EL (cell line): ENCODE measurements at regions not wholly inside any gene's neighbourhood (a gene's known extent, or its start where the extent isn't known, plus 50 kb on each side); places are given as distances from the start of the nearest gene placed in this dataset.
A peak's percentile ranks its signal among the peaks of the same experiment; 100 is the strongest.

ENCODE experiments used
- DNase-seq: peaks from one replicate; pipeline ENCODE4 v3.0.0-alpha.2; 2016

DNA sequence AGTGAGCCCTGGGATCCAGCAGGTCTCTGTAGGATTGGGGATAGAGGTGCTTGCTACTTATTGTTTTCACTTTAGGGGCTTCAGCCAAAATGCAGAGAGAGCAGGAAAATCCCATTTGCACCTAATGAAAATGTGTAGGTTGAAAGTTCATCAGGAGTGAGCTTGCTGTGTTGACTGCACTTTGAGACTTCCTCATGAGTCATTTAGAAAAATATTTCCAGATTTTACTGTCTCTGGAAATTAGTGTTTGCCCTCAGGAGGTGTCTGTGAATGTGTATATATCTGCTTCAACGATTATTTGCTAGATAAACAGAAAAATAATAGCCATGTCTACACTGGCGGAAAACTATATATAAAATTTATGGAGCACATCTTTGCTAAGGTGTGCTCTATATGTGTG lies 159.3 kb downstream of the CAND1 start:
- DNase-seq: peak; percentile 44

DNA sequence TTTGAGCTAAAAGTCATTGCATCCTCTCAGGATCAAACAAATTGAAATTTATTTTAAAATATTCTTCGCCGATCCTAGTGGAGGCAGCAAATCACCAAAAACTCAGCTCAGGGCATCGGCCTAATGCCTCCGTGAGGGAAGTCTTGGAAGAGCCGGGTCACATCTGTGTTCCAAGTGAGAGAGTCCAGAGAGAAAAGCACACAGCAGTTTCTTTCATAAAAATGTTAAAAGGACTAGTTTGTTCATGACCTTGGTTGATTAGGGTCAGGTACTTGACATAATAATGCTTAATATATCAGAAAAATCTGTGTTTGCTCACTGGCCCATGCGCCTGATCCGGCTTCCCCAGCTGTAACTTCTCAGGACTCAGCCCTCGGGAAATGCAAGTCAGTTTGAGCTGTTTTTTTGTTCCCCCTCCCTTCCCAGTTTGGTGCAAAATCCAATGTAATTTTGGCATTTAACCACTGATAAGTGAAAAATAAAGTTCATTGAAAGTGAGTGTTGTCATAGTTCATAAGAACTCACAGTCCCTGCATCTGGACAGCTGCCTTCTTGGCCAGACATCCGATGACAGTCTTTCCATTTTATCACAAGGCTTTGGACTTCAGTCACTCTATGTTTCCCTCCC lies 161.7 kb downstream of the CAND1 start:
- no peak for DNase-seq

DNA sequence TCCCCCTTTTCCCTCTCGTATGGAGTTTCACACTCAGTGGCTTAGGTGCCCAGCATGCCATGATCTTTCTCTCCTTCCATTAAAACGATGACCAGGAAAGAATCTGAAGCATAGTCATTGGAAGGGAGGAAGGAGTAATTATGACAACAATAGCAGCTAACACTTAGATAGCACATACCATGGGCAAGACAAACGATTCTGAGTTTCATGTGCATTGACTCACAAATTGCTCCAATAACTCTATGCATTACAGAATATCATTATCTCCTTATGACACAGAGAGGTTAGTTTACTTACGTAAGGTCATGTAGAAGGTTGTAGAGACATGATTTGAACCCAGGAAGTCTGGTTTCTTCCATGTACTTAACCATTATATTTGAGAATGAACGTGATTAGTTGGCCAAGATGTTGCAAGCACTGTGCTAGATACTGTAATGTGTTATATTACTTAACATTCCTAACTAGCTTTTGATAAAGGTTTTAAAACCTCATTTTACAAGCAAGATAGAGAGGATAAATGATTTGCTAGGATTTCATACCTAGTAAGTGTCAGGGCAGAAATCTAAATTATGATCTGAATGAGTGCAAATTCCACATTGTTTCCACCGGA lies 162.4 kb downstream of the CAND1 start:
- no peak for DNase-seq

DNA sequence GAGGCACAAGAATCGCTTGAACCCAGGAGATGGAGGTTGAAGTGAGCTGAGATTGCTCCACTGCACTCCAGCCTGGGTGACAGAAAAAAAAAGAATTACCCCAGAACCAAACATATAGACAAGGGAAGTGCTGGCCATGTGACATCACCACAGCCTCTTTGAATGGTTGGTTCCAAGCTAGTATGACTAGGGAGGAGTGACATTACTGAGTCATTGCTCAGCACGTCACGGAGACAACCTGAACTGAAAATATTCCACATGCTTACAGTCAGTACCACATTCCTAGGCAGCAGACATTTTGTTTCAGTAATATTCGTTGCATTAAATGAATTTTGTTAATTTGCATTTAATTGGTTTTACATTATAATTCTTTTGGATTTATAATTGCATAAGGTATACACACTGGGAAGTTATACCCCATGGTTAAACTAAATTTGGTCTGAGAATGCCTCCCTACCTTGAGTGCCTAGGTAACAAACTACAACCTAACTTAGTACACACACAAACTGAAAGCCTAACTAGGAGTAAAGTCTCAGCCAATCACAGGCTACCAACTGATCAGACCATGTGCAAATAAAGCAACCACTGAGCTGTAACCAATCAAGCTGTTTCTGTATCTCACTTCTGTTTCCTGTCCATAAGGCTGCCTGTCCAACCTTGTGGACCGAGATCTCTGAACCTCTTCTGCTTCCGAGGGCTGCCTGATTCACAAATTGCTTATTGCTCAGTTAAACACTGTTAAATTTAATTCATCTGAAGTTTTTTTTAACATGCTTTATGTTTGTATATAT lies 164.4 kb downstream of the CAND1 start:
- peak; percentile 57 for DNase-seq

DNA sequence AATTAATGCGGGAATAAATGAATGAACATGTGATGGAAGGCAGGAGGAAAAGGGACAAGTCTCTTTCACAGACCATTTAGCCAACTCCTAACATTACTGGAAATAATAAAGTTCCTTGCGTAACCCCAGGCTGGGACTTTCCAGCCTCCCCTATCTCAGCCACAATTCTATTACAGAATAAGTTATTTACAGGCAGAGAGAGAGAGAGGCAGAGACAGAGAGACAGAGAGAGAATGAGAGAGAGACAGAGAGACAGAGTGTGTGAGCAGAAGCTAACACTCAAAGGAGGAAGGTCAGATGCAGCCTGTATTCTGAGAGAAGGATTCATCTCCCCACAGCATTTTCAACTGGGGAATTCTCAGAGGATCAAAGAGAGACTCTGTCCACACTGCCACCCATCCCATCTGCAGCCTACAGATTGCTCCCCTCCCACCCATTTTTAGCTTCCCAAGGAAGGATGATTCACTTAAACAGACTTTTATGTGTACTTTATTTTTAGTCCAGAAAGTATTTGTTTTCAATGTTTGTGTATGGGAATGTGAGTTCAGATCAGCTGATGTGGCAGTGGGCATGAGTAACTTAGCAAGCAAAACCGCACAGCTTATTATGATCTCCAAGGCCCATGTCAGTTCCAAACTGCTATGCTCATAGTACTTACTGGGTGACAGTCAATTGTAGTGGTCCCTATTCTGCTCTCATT lies 165.7 kb downstream of the CAND1 start:
- DNase-seq: peak; percentile 94

DNA sequence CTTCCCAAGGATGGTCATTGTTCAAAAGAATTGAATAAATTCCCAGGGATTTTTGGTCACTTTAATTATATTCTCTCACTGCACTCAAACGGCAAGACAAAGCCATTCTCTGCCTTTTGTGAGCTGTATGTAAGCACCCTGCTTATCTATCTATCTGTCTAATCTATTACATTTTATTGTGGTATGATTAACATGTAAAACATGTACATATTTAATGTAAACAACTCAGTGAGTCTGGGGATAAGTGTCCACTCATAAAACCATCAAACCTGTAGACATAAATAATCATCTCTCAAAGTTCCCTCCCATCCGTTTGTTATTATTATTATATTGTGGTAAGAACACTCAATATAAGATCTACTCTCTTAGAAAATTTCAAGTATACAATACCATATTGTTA lies 167.1 kb downstream of the CAND1 start:
- peak; percentile 47 for DNase-seq

DNA sequence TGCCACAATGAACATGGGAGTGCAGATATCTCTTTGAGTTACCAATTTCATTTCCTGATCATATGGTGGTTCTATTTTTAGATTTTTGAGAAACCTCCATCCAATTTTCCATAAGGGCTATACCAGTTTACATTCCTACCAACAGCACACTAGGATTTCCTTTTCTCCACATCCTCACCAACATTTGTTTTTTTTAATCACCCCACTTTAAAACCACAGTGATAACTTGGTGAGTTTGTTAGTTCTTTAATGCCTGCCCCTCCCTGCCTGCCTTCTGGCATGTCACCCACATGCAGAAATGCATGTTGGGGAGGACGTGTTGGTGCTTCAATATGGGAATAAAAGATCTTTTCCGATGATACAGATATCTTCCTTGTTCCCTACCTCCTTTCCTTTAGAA lies 167.9 kb downstream of the CAND1 start:
- DNase-seq: no peak

DNA sequence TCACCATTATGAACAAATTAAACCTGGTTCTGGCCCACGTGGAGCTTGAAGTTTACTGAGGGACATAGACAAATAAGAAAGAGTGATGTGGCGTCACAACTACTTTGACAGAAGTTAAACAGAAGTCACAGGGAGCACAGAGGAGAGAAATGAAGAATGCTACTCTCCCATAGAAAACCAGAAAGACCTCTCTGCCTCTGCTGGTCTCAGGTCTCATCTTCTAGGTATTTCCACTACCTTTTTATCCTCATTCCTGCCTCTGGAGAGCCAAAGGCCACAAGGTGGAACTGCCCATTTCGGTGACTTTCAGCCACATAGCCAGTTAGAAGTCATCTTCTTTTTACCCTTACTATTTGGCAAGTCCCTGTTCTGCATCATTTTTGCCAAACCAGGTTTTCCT lies 170.5 kb downstream of the CAND1 start:
- no peak for DNase-seq

DNA sequence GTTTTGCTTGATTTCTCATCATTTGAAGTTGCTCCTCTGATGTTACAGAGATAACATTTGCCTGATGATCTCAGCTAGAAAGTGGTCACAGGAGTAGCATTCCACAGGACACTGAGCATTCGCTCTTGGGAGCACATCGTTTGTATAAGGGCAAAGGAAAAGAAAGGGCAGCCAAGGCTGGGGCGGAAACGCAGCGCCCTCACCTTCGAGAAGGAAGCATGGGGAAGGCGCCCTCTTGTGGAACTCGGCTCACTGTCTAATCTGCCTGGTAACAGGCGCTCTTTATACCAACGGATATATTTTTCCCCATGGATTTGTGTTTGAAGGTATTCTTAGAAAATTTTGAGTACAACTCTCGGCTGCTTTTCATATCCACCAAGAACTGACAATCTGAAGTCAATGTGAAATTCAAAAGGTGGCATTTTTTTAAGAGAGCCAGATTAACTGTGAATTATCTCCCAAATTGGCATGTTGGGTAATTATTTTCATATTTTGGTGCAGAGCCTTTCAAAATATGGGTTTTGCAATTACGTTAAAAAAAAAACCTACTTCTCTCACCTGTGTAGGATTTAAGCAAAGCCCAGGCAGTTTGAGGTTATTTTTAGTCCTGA lies 172.7 kb downstream of the CAND1 start:
- DNase-seq: peak; percentile 76

DNA sequence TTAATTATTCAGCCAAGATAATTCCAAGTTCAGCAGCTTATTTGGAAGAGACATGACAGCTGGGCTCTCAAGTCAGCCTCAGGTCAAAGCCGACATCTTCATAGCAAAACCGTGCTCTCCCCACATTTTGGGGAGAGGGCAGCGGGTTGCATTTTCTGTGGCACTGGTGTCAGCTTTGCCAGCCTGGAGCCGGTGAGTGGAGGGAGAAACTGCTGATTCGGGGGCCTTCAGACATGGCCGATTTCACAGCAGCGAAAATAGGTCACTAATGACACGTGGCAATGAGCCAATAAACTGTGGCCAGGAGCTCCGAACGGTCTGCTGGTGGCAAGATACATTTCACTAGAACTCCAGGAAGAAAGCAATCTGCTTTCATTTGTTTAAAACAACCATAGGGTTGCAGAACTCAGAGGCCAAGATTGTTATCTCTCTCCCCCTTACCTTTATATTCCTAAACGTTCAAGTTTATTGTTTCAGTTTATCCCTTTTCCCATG lies 173.2 kb downstream of the CAND1 start:
- DNase-seq: no peak

DNA sequence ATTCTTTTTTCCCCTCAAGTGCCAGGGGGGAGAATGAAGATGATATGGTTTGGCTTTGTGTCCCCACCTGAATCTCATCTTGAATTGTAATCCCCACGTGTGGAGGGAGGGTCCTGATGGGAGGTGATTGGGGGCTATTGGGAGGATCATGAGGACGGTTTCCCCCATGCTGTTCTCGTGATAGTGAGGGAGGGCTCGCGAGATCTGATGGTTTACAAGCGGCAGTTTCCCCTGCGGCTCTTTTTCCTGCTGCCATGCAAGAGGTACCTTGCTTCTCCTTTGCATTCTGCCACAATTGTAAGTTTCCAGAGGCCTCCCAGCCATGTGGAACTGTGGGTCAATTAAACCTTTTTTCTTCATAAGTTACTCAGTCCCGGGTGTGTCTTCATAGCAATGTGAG lies 173.7 kb downstream of the CAND1 start:
- DNase-seq: no peak

DNA sequence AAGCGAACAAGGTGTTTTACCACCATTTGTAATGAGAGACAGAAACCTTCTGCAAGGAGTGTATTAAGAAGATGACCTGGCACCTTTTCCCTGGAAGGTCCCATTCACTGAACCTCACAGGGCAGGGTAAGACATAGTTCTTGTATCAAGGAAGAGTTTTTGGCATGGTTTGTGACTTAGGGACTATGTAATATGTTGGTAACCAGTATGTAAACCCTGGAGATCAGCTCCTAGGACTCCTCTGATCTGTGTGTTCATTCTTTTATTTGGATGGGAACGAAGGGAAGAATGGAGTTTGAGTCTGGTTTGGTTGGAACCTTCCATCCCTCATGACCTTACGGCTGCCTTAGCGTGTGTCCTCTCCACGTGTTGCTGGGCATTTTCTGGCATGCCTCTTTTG lies 175.4 kb downstream of the CAND1 start:
- no peak for DNase-seq

DNA sequence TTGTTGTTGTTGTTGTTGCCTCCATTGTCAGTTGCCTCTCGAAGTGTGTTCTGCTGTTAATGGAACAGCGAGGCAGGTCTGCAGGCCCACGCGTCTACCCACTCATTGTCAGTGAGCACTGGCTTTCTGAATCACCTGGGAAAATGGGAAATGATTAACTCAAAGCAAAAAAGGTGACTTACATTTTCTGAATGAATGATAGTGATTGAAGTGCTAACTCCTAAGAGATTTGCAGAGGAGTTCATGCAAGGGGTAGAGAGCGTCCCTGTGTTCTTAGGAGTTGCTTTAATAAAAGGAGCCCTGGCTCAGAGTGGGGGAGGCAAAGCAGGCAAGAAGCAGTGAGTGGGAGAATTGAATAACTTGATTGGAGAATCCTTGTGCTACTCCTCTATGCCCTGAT lies 177.6 kb downstream of the CAND1 start:
- DNase-seq: no peak

DNA sequence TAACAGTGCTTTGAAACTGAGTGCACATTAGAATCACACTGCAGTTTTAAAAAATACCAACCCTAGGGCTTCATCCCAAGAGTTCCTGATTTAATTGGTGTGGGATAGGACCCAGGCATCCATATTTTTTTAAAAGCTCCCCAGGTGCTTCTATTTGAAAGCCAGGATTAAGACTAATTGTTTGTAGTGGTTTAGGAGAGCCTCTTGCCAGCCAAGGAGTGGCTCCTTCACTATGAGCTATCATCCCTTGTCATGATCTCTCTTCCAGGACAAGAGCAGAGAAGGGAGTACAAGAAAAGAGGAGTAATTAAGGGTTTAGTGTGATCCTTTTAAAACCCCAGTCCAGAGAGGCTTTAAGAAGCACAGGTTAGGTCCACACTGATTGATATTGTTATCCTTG lies 178.0 kb downstream of the CAND1 start:
- no peak for DNase-seq

DNA sequence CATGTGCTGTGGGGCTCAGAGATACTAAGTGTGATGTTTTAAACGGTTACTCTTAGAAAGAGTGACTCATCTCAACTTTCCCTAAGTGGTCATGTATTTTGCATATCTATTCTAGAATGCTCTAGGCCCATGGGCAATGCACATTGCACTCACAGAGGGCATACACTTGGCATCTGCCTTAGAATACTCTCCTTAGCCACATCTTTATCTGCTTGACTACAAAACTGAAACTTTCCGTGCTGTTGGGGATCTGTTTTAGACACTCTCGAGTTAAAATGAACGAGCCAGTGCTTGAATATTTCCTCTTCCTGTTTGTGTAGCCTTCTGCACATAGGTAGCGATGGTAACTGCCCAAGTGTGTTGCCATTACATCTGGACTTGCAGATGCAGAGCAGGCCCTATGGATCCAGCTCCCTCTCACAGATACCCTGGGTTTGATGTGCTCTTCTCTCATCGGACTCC lies 180.5 kb downstream of the CAND1 start:
- DNase-seq: no peak

DNA sequence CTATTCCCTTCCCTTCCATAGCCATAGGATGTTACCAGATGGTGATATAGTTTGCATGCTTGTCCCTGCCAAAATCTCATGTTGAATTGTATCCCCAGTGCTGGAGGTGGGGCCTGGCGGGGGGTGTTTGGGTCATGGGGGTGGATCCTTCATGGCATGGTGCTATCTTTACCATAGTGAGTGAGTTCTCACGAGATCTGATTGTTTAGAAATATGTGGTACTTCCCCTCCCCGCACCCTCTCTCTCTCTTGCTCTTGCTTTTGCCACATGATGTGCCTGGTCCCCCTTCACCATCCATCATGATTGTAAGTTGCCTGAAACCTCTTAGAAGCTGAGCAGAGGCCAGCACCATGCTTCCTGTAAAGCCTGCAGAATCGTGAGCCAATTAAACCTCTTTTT lies 181.3 kb downstream of the CAND1 start:
- no peak for DNase-seq

DNA sequence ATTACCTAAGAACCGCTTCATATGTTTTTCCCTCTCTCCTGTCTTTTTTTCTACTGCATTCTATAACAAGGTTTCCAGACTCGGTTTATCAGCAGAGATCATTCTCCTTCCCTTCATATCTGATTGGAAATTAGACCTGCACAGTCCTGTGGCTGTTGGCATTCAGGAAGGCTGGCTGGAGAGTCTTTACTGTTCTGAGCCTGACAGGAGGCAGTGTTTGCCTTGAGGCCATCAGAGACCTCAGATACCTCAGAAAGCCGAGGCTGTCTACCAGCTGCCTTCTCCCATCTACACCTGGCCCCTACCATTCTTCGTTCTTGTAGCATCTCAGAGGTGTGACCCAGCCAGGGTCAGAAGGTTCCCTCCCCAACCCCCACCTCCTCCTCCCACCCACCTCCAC lies 182.0 kb downstream of the CAND1 start:
- no peak for DNase-seq

DNA sequence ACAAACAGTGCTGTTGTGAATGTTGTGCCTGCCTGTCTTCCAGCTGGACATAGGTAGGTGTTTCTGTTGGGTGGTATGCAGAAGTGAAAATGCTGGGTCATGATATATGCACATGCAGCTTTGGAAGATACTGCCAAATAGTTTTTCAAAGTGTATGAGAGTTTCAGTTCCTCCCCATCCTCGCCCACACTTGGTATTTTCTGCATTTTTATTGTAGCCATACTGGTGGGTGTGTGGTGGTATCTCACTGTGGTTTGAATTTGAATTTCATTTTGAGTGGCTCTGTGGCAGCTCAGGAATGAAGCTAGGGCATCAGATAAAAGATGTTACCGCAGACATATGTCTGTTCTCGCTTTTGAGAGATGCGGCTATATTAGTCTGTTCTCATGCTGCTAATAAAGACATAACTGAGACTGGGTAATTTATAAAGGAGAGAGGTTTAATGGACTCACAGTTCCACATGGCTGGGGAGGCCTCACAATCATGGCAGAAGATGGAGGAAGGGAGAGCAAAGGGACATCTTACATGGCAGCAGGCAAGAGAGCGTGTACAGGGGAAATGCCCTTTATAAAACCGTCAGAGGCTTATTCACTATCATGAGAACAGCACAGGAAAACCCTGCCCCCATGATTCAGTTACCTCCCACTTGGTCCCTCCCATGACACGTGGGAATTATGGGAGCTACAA lies 183.1 kb downstream of the CAND1 start:
- DNase-seq: no peak

DNA sequence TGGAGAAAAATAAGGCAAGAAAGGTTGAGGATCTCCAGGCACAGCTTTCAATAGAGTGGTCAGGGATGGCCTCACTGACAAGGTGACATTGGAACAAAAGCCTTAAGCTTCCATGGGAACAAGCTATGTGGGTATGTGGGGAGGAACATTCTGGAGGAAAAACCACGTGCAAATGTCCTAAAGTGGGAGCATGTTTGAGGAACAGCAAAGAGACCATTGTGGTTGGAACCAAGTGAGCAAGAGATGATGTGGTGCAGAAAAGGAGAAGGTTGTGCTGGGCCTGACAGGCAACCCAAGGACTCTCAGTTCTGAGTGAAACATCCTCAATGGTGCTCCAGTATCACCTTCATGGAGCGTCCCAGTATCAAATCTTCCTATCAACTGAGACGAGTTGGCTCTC lies 184.0 kb downstream of the CAND1 start:
- DNase-seq: no peak

DNA sequence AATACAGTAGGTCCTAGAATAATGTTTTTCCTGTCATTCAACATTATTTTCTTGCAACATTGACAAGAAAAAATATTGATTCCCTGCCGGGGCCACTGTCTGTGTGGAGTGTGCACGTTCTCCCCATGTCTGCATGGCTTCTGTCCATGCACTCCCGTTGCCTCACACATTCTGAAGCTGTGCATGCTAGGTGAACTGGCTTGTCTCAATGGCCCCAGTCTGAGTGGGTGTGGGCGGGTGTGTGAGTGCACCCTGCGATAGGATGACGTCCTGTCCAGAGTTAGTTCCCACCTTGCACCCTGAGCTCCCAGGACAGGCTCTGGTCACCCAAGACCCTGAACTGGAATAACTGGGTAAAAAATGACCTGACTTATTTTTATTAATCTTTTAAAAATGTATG lies 186.1 kb downstream of the CAND1 start:
- DNase-seq: no peak

DNA sequence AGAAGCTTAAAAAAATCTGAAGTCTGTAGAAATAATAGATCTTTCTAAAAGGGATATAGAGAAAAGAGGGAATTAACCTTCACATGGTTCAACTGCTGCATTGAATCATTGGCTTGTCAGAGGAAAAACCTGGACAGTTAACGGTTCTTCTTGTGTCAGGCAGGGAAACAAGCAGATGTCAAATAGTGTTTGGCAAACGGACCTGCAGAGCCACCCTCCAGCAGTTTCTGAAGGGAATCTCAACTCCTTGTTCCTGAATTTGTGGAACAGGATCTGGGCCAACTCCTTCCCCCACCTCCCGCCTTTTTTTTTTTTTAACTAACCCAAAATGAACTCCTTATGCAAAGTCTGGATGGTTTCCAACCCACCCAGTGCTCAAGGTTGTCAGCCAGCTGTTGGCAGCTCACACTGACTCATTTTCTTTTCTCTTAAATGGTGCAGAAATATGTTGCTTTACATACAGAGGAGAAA lies 187.3 kb downstream of the CAND1 start:
- peak; percentile 77 for DNase-seq

DNA sequence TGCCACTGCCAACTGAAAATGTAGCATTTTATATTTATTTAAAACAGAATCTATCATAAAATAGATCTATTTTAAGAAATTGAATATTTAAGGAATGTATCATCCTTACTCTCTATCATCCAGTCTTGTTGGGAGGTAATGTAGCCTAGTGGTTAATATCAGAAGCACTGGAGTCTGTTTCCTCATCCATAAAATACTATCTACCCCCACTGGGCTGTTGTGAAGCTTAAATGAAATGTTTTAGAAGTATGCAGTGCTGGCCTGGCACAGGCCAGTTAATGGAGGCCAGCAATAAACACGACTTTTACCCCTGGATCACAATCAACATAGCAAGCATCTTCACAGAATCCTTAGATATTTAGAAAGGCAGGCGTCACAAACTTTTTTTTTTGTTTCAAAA lies 188.0 kb downstream of the CAND1 start:
- DNase-seq: no peak
